HFFc6 (cell line): ENCODE measurements at regions not wholly inside any gene's neighbourhood (a gene's known extent, or its start where the extent isn't known, plus 50 kb on each side); places are given as distances from the start of the nearest gene placed in this dataset.
"Not testable (repeated sequence)": the region's sequence is repeated elsewhere in the genome, so short reads cannot be mapped to it uniquely, and the experiment has no call there.

ENCODE experiments used
- DNase-seq: peaks from one replicate; pipeline ENCODE4 v3.0.0-alpha.2; 2018
- H3K27ac Mint-ChIP-seq: 2 replicates; pipeline ENCODE4 v1.8.0; 2020; ENCODE audit warnings: mild to moderate bottlenecking, mixed read lengths
- H3K27me3 Mint-ChIP-seq: 2 replicates; pipeline ENCODE4 v1.8.0; 2021; ENCODE audit warnings: mild to moderate bottlenecking, moderate library complexity, mixed read lengths; ENCODE audit not compliant: insufficient read depth
- H3K36me3 Mint-ChIP-seq: 2 replicates; pipeline ENCODE4 v1.8.0; 2021; ENCODE audit warnings: low read depth, mixed read lengths
- H3K4me1 Mint-ChIP-seq: 2 replicates; pipeline ENCODE4 v1.8.0; 2020; ENCODE audit warnings: low read depth, mixed read lengths
- H3K4me3 Mint-ChIP-seq: 2 replicates; pipeline ENCODE4 v1.8.0; 2020; ENCODE audit warnings: mild to moderate bottlenecking, moderate library complexity, mixed read lengths
- H3K9me3 Mint-ChIP-seq: 2 replicates; pipeline ENCODE4 v1.8.0; 2020; ENCODE audit warnings: mild to moderate bottlenecking, mixed read lengths
- CTCF ChIP-seq: fragments of 200-600 bp; sonication (generic); IDR thresholded peaks from 2 replicates; pipeline ENCODE4 v1.5.0; 2021; ENCODE audit warnings: antibody characterized with exemption, mild to moderate bottlenecking

GRCh38 chr9:79432485-79432884 is 139.3 kb upstream of the TLE4 start:
- no peak overlapping the region for H3K27ac Mint-ChIP-seq
- H3K27me3 Mint-ChIP-seq, result no peaks in the 10 kb centered on the region
- no peak overlapping the region for H3K4me3 Mint-ChIP-seq

DNA sequence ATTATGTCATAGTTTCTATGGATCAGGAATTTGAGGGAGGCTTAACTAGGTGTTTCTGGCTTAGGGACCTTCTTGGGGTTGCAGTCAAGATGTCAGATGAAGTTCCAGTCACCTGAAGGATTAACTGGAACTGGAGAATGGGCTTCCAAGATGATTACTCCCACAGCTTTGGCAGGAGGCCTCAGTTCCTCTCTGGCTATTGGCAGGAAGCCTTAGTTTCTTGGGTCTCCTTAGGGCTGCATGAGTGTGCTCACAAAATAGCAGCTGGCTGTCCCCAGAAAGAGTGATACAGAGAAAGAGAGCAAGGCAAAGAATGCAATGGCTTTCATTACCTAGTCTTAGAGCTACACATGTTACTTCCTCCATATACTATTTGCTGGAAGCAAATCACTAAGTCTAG is 138.1 kb upstream of the TLE4 start:
- H3K4me1 Mint-ChIP-seq, result peaks cover 22% of the 10 kb centered on the region
- TF ChIP-seq CTCF, result no peak
- no peak overlapping the region for H3K4me3 Mint-ChIP-seq
- H3K36me3 Mint-ChIP-seq, result no peaks in the 10 kb centered on the region
- H3K27ac Mint-ChIP-seq, result no peak overlapping the region
- H3K27me3 Mint-ChIP-seq, result no peaks in the 10 kb centered on the region
- no peaks in the 10 kb centered on the region for H3K9me3 Mint-ChIP-seq
- DNase-seq, result no peak

More at GRCh38 chr9:79432485-79432884, 139.3 kb upstream of the TLE4 start:
- Mint-ChIP-seq H3K4me1 (peaks cover 23% of the 10 kb centered on the region), H3K9me3 (no peaks in the 10 kb centered on the region), H3K36me3 (no peaks in the 10 kb centered on the region)
- no peak for DNase-seq
- TF ChIP-seq CTCF, result peak; percentile 47

GRCh38 chr9:79439221-79439620 is 132.5 kb upstream of the TLE4 start:
- H3K36me3 Mint-ChIP-seq, H3K9me3 Mint-ChIP-seq, DNase-seq, H3K27me3 Mint-ChIP-seq, H3K4me1 Mint-ChIP-seq, H3K27ac Mint-ChIP-seq, H3K4me3 Mint-ChIP-seq: not testable (repeated sequence)

GRCh38 chr9:79446523-79447307 is 125.0 kb upstream of the TLE4 start:
- Mint-ChIP-seq H3K4me1 (peaks cover 18% of the 10 kb centered on the region), H3K4me3 (no peak overlapping the region), H3K27me3 (no peaks in the 10 kb centered on the region), H3K9me3 (no peaks in the 10 kb centered on the region), H3K36me3 (no peaks in the 10 kb centered on the region), H3K27ac (no peak overlapping the region)
- DNase-seq, result no peak
- TF ChIP-seq CTCF, result no peak

DNA sequence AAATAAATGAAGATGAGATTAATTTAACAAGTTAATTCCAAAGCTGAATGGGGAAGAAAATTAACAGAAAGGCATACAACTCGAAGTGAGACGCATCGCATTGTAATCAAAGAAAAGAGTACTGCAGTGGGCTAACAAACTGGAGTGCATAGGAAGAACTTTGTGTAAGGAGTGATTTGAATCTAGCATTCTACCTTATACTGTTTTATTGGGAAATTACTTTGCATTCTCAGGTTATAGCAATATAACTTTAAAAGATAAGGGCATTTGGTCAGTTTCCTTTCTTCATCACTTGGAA is 124.5 kb upstream of the TLE4 start:
- TF ChIP-seq CTCF, result no peak
- Mint-ChIP-seq H3K4me1 (peaks cover 18% of the 10 kb centered on the region), H3K36me3 (no peaks in the 10 kb centered on the region; the same call in 1 of the 2 replicates), H3K9me3 (peaks cover 1% of the 10 kb centered on the region; the same call in 1 of the 2 replicates), H3K27me3 (no peaks in the 10 kb centered on the region), H3K4me3 (no peak overlapping the region), H3K27ac (no peak overlapping the region)
- DNase-seq, result no peak

DNA sequence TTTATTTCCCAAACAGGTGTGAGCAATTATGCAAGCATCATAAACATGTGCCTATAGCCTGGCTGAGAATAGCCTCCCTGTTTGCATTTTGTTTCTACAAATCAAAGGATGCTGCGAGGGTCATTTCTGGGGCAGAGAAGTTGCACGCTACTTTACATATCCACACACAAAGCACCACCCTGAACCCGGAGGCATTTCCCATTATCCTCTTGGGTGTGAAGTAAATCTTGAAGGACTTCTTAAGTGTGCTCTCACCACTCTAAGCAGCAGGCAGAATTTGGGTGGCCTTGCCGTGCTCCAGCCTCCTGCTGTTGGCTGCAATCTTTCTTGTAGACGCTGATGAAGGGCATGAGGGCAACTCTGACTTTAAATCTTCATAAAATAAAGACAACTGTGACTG is 124.0 kb upstream of the TLE4 start:
- Mint-ChIP-seq H3K27ac (no peak overlapping the region), H3K9me3 (peaks cover 4% of the 10 kb centered on the region; the same call in 1 of the 2 replicates), H3K4me3 (no peak overlapping the region), H3K36me3 (no peaks in the 10 kb centered on the region; the same call in 1 of the 2 replicates), H3K27me3 (no peaks in the 10 kb centered on the region), H3K4me1 (peaks cover 18% of the 10 kb centered on the region)
- no peak for TF ChIP-seq CTCF
- DNase-seq, result no peak
